Suprapubic skin (tissue), 4 donors: ENCODE measurements at regions not wholly inside any gene's neighbourhood (a gene's known extent, or its start where the extent isn't known, plus 50 kb on each side); places are given as distances from the start of the nearest gene placed in this dataset.

ENCODE experiments used
- DNase-seq, 2 donors: peaks; one replicate each; pipeline ENCODE4 v3.0.0-alpha.2; 2019; ENCODE audit warnings: low spot score in 2 of 2
- H3K27ac ChIP-seq: fragments of 200-600 bp; sonication (generic); one replicate; pipeline ENCODE4 v1.5.1; 2019
- H3K27me3 ChIP-seq: fragments of 200-600 bp; sonication (generic); one replicate; pipeline ENCODE4 v1.5.1; 2019
- H3K36me3 ChIP-seq: fragments of 200-600 bp; sonication (generic); one replicate; pipeline ENCODE4 v1.5.1; 2019
- H3K4me1 ChIP-seq: fragments of 200-600 bp; sonication (generic); one replicate; pipeline ENCODE4 v1.5.1; 2019
- H3K4me3 ChIP-seq: fragments of 200-600 bp; sonication (generic); one replicate; pipeline ENCODE4 v1.5.1; 2019; ENCODE audit warnings: mild to moderate bottlenecking
- H3K9me3 ChIP-seq: fragments of 200-600 bp; sonication (generic); one replicate; pipeline ENCODE4 v1.5.1; 2019
- EP300 ChIP-seq: sonication (generic); formaldehyde crosslinking; IDR thresholded peaks from one replicate; pipeline ENCODE4 v1.6.1; 2017; ENCODE audit warnings: antibody characterized with exemption
- POLR2A ChIP-seq, 2 donors: fragments of 450-650 bp; IDR thresholded peaks; one replicate each; pipeline ENCODE4 v1.6.1; 2017; ENCODE audit warnings: antibody characterized with exemption in 2 of 2, mild to moderate bottlenecking in 2 of 2, moderate library complexity in 2 of 2
- POLR2AphosphoS5 ChIP-seq, 3 donors: sonication (generic); formaldehyde crosslinking; IDR thresholded peaks; one replicate each; pipeline ENCODE4 v1.6.1; 2017; ENCODE audit warnings: antibody characterized with exemption in 3 of 3
- WGBS: methylation state at CpG from one replicate; pipeline ENCODE4 v1.1.5; 2018; 5-methylcytosine and 5-hydroxymethylcytosine counted together
- TF ChIP-seq, protein P1 (sequence below), 2 donors: fragments of 200-600 bp in 1 of 2; fragments of 450-650 bp in 1 of 2; sonication (generic) in 1 of 2; IDR thresholded peaks; one replicate each; pipeline ENCODE4 v1.5.1; 2016 to 2019; ENCODE audit warnings: antibody characterized with exemption in 2 of 2, mild to moderate bottlenecking in 1 of 2, moderate library complexity in 1 of 2

DNA sequence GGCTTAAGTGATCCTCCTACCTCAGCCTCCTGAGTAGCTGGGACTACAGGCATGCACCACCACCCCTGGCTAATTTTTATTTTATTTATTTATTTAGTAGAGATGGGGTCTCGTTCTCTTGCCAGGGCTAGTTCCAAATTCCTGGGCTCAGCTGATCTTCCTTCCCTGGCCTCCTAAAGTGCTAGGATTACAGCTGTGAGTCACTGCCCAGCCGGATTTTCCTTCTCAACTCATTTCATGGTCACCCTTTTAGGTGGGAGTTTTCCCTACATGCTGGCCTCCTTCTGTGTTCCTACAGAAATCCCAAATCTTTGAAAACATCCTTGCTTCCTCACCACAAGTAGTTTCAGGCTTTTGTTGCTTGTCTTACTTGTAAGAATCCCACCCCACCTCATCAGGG, 102.1 kb upstream of the SIAH1 start:
- no peak for DNase-seq
- H3K9me3 ChIP-seq, result no peaks in the 10 kb centered on the region
- H3K27me3 ChIP-seq, result no peaks in the 10 kb centered on the region
- H3K27ac ChIP-seq, result no peak overlapping the region
- H3K4me1 ChIP-seq, result no peaks in the 10 kb centered on the region
- no peak for TF ChIP-seq EP300
- no peak for TF ChIP-seq POLR2A (IDR thresholded peaks at IDR 0.05)
- TF ChIP-seq POLR2AphosphoS5 (IDR thresholded peaks at IDR 0.05), result no peak
- TF ChIP-seq, protein P1, sequence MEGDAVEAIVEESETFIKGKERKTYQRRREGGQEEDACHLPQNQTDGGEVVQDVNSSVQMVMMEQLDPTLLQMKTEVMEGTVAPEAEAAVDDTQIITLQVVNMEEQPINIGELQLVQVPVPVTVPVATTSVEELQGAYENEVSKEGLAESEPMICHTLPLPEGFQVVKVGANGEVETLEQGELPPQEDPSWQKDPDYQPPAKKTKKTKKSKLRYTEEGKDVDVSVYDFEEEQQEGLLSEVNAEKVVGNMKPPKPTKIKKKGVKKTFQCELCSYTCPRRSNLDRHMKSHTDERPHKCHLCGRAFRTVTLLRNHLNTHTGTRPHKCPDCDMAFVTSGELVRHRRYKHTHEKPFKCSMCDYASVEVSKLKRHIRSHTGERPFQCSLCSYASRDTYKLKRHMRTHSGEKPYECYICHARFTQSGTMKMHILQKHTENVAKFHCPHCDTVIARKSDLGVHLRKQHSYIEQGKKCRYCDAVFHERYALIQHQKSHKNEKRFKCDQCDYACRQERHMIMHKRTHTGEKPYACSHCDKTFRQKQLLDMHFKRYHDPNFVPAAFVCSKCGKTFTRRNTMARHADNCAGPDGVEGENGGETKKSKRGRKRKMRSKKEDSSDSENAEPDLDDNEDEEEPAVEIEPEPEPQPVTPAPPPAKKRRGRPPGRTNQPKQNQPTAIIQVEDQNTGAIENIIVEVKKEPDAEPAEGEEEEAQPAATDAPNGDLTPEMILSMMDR (IDR thresholded peaks at IDR 0.05), result no peak
- WGBS, result 85% methylated on average over 2 of the region's 2 CpGs
- H3K36me3 ChIP-seq, result no peaks in the 10 kb centered on the region
- H3K4me3 ChIP-seq, result no peak overlapping the region

DNA sequence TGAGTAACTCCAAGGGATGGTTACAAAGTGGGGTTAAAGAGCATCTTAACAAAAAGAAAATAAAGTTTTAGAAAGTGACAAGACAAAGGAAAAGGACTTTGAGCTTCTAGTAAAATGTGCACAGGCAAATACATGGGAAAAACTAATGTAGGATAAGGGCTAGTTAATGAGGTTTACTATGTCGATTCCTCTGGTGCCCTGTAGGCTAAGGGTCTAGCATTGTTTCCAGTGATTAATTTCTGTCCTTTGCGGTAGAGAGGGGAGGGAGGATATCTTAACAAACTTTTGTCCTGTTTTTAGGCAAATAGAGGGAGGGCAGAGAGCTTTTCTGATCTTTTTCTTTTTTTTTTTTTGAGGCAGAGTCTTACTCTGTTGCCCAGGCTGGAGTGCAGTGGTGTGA, 96.6 kb upstream of the SIAH1 start:
- no peak for DNase-seq
- Histone ChIP-seq H3K36me3 (no peaks in the 10 kb centered on the region), H3K4me1 (no peaks in the 10 kb centered on the region), H3K27ac (no peak overlapping the region), H3K4me3 (no peak overlapping the region), H3K9me3 (no peaks in the 10 kb centered on the region), H3K27me3 (no peaks in the 10 kb centered on the region)
- TF ChIP-seq POLR2AphosphoS5 (IDR thresholded peaks at IDR 0.05), result no peak
- TF ChIP-seq POLR2A (IDR thresholded peaks at IDR 0.05), result no peak
- TF ChIP-seq, protein P1 (IDR thresholded peaks at IDR 0.05), result no peak
- TF ChIP-seq EP300, result no peak
- 67% methylated on average over 2 of the region's 2 CpGs for WGBS

DNA sequence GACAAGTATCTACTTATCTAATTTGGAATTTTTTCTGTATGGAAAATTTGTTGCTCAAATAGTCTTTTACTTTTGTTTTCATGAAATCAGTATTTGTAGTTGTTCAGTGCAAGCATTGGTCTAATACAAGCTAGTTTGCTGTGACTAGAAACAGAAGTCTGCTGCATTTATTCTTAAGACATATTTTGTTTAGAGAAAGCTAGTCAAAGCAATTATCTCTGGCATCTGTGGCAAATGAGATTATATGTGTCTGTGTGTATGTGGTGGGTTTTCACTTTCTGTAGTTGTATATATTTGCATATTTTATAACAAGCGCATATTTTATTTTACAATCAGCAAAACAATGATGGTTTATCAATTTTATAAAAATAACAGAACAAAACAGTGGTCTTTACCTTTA, 96.0 kb upstream of the SIAH1 start:
- Histone ChIP-seq H3K4me1 (no peaks in the 10 kb centered on the region), H3K4me3 (no peak overlapping the region), H3K9me3 (no peaks in the 10 kb centered on the region), H3K27me3 (no peaks in the 10 kb centered on the region), H3K36me3 (no peaks in the 10 kb centered on the region), H3K27ac (no peak overlapping the region)
- 98% methylated on average over 1 of the region's 1 CpG for WGBS
- no peak for DNase-seq
- TF ChIP-seq POLR2AphosphoS5 (IDR thresholded peaks at IDR 0.05) (no peak), EP300 (no peak), POLR2A (IDR thresholded peaks at IDR 0.05) (no peak)
- TF ChIP-seq, protein P1 (IDR thresholded peaks at IDR 0.05), result no peak

DNA sequence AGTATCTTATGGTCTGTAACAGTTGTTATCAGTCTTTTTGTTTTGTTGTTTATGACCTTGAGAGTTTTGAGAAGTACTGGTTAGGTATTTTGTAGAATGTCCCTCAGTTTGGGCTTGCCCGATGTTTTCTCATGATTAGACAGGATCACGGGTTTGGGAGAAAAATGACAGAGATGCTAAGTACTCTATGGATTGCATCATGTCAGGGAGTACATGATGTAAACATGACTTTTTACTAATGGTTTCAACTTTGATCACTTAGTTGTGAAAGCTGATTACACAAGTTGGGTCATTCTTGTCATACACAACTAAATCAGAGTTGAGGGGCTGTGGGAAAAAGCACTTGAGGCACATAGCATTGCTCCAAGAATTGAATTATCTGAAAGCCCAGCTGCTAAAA, 94.7 kb upstream of the SIAH1 start:
- Histone ChIP-seq H3K36me3 (no peaks in the 10 kb centered on the region), H3K4me3 (no peak overlapping the region), H3K27me3 (no peaks in the 10 kb centered on the region), H3K9me3 (no peaks in the 10 kb centered on the region), H3K4me1 (no peaks in the 10 kb centered on the region), H3K27ac (no peak overlapping the region)
- TF ChIP-seq POLR2A (IDR thresholded peaks at IDR 0.05) (no peak), EP300 (no peak), POLR2AphosphoS5 (IDR thresholded peaks at IDR 0.05) (no peak)
- TF ChIP-seq, protein P1 (IDR thresholded peaks at IDR 0.05), result no peak
- 60% methylated on average over 2 of the region's 2 CpGs for WGBS
- no peak for DNase-seq

DNA sequence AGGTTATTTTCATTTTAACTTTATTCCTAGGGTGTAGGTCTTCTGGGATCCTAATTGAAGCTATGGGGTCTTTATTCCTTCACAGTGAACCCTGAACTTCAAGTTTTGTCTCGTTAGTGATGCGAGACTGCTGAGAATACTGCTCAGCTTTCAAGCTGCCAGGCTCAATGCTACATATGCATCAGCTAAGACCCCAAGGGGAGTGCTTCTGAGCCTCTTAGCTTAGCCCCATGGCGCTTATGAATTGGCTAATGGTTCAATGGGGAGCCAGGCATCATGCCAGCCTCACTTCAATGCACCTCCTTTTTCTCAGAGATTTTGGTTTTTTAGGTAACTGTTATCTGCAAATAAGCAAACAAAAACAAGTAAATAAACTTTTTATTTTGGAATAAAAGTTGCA, 94.1 kb upstream of the SIAH1 start:
- Histone ChIP-seq H3K4me3 (no peak overlapping the region), H3K27ac (no peak overlapping the region), H3K27me3 (no peaks in the 10 kb centered on the region), H3K36me3 (no peaks in the 10 kb centered on the region), H3K4me1 (no peaks in the 10 kb centered on the region), H3K9me3 (no peaks in the 10 kb centered on the region)
- 85% methylated on average over 3 of the region's 3 CpGs for WGBS
- DNase-seq, result no peak
- TF ChIP-seq POLR2AphosphoS5 (IDR thresholded peaks at IDR 0.05) (no peak), EP300 (no peak), POLR2A (IDR thresholded peaks at IDR 0.05) (no peak)
- TF ChIP-seq, protein P1 (IDR thresholded peaks at IDR 0.05), result no peak
